GM23338 (cell line): ENCODE measurements at regions not wholly inside any gene's neighbourhood (a gene's known extent, or its start where the extent isn't known, plus 50 kb on each side); places are given as distances from the start of the nearest gene placed in this dataset.

Experiments used
- CREB1 ChIP-seq: fragments of 250-450 bp; sonication (Bioruptor Pico); IDR thresholded peaks from 2 replicates; pipeline ENCODE4 v1.5.0; 2020; ENCODE audit warnings: low read depth, mild to moderate bottlenecking, moderate library complexity
- CTCF ChIP-seq, 2 experiments: fragments of 200-600 bp in 1 of 2; sonication (generic) in 1 of 2; conservative IDR thresholded peaks; 2 replicates each; pipeline versions ENCODE4 v1.5.1 to v1.6.1; 2016 to 2017; ENCODE audit warnings: antibody characterized with exemption in 2 of 2, low read depth in 2 of 2, mild to moderate bottlenecking in 2 of 2, moderate library complexity in 1 of 2
- ETS1 ChIP-seq: IDR thresholded peaks from 2 replicates; pipeline ENCODE4 v1.6.1; 2016; ENCODE audit warnings: antibody characterized with exemption
- EZH2 ChIP-seq: fragments of 200-600 bp; sonication (generic); IDR thresholded peaks from one replicate; pipeline ENCODE4 v1.8.0; 2017; ENCODE audit warnings: antibody characterized with exemption, mild to moderate bottlenecking, low read depth; ENCODE audit not compliant: unreplicated experiment
- EZH2phosphoT487 ChIP-seq: fragments of 200-600 bp; sonication (generic); IDR thresholded peaks from one replicate; pipeline ENCODE4 v1.8.1; 2018; ENCODE audit warnings: antibody characterized with exemption; ENCODE audit not compliant: unreplicated experiment
- NANOG ChIP-seq: IDR thresholded peaks from 2 replicates; pipeline ENCODE4 v1.6.1; 2016; ENCODE audit warnings: antibody characterized with exemption, borderline replicate concordance
- REST ChIP-seq: IDR thresholded peaks from one replicate; pipeline ENCODE4 v1.6.1; 2018; ENCODE audit warnings: antibody characterized with exemption; ENCODE audit not compliant: unreplicated experiment

GRCh38 chr11:36822829-36823228, 224.8 kb upstream of the RAG2 start:
- TF ChIP-seq CREB1 (no peak), EZH2 (no peak), CTCF (conservative IDR thresholded peaks at IDR 0.05; ENCODE audit: low read depth in 2 of 2) (no peak), EZH2phosphoT487 (no peak), REST (no peak), NANOG (no peak), ETS1 (no peak)
